ENCODE measurements at regions not wholly inside any gene's neighbourhood (a gene's known extent, or its start where the extent isn't known, plus 50 kb on each side); places are given as distances from the start of the nearest gene placed in this dataset.
"Not testable (repeated sequence)": the region's sequence is repeated elsewhere in the genome, so short reads cannot be mapped to it uniquely, and the experiment has no call there.

- not testable (repeated sequence) for DNase-seq
Observed at GRCh38 chr15:20055921-20056320, 485.7 kb downstream of the GOLGA6L6 start.

GRCh38 chr15:20048189-20048588, 493.4 kb downstream of the GOLGA6L6 start:
- not testable (repeated sequence) for DNase-seq

GRCh38 chr15:20045165-20045564, 496.4 kb downstream of the GOLGA6L6 start:
- not testable (repeated sequence) for DNase-seq

- DNase-seq: not testable (repeated sequence)
Observed at GRCh38 chr15:20040691-20041090, 500.9 kb downstream of the GOLGA6L6 start.

GRCh38 chr15:20025040-20025439, 516.6 kb downstream of the GOLGA6L6 start:
- DNase-seq: not testable (repeated sequence)

GRCh38 chr15:20022349-20022748, 519.3 kb downstream of the GOLGA6L6 start:
- DNase-seq: not testable (repeated sequence)

- not testable (repeated sequence) for DNase-seq
Observed at GRCh38 chr15:20021351-20021750, 520.2 kb downstream of the GOLGA6L6 start.

GRCh38 chr15:20020588-20020987, 521.0 kb downstream of the GOLGA6L6 start:
- DNase-seq: not testable (repeated sequence)

GRCh38 chr15:20019758-20020157, 521.8 kb downstream of the GOLGA6L6 start:
- DNase-seq: not testable (repeated sequence)

- not testable (repeated sequence) for DNase-seq
Observed at GRCh38 chr15:20017581-20017980, 524.0 kb downstream of the GOLGA6L6 start.

GRCh38 chr15:20016941-20017340, 524.7 kb downstream of the GOLGA6L6 start:
- not testable (repeated sequence) for DNase-seq

GRCh38 chr15:20012837-20013236, 528.8 kb downstream of the GOLGA6L6 start:
- not testable (repeated sequence) for DNase-seq

- DNase-seq: not testable (repeated sequence)
Observed at GRCh38 chr15:20010759-20011158, 530.8 kb downstream of the GOLGA6L6 start.

- DNase-seq: not testable (repeated sequence)
Observed at GRCh38 chr15:20009619-20010018, 532.0 kb downstream of the GOLGA6L6 start.

- not testable (repeated sequence) for DNase-seq
Observed at GRCh38 chr15:20007338-20007737, 534.3 kb downstream of the GOLGA6L6 start.

- not testable (repeated sequence) for DNase-seq
Observed at GRCh38 chr15:20003471-20003870, 538.1 kb downstream of the GOLGA6L6 start.

GRCh38 chr15:20002560-20002959, 539.0 kb downstream of the GOLGA6L6 start:
- not testable (repeated sequence) for DNase-seq

- DNase-seq: not testable (repeated sequence)
Observed at GRCh38 chr15:19996574-19997194, 544.9 kb downstream of the GOLGA6L6 start.

- DNase-seq: not testable (repeated sequence)
Observed at GRCh38 chr15:19995296-19995695, 546.3 kb downstream of the GOLGA6L6 start.

- no peak for DNase-seq
Observed at GRCh38 chr15:19992428-19992827, 549.2 kb downstream of the GOLGA6L6 start.

- no peak for DNase-seq
Observed at GRCh38 chr15:19988094-19988660, 553.4 kb downstream of the GOLGA6L6 start.

- DNase-seq: no peak
Observed at GRCh38 chr15:19987389-19988048, 554.1 kb downstream of the GOLGA6L6 start.

GRCh38 chr15:19984101-19984500, 557.5 kb downstream of the GOLGA6L6 start:
- DNase-seq: no peak

- DNase-seq: no peak
Observed at GRCh38 chr15:19974998-19975397, 566.6 kb downstream of the GOLGA6L6 start.
